ENCODE measurements at regions not wholly inside any gene's neighbourhood (a gene's known extent, or its start where the extent isn't known, plus 50 kb on each side); places are given as distances from the start of the nearest gene placed in this dataset.

GRCh38 chr14:39580696-39581095 is 148.5 kb upstream of the FBXO33 start:
- no peak for TF ChIP-seq CTCF (IDR thresholded peaks at IDR 0.05)
- no peak for TF ChIP-seq POLR2A (IDR thresholded peaks at IDR 0.05)
